IPS-NIHi7 (cell line): ENCODE measurements at regions not wholly inside any gene's neighbourhood (a gene's known extent, or its start where the extent isn't known, plus 50 kb on each side); places are given as distances from the start of the nearest gene placed in this dataset.
A peak's percentile ranks its signal among the peaks of the same experiment; 100 is the strongest.

Experiments used
- DNase-seq: peaks from one replicate; pipeline ENCODE4 v3.0.0; 2012; ENCODE audit warnings: mixed read lengths; ENCODE audit errors: extremely low spot score

DNA sequence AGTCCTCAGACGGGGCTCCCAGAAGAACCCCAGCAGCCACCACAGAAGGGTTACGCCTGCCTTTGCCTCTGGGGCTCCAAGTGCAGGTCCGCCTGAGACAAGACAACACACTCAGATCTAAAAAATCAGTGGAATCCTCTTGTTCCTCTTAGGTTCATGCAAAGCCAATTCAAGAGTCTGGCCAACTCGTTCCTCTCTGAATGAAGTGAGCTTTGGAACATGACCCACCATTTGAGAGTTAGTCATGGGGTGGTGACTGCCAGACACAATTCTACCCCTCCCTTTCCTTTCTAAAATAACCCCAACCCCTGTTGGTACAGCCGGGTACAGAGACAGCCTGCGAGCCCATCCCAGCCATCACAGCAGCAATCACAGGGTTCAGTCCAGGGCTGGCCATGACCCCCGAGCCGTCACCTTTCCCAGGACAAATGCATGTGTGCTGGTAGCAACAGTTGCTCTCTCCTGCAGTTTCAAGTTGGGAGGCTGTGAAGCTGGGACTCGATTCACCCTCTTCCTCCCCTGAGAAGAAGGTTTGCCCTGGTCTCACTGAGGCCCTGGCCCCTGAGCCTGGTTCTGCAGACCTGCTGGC, 183.1 kb upstream of the SH3BP4 start:
- no peak for DNase-seq

DNA sequence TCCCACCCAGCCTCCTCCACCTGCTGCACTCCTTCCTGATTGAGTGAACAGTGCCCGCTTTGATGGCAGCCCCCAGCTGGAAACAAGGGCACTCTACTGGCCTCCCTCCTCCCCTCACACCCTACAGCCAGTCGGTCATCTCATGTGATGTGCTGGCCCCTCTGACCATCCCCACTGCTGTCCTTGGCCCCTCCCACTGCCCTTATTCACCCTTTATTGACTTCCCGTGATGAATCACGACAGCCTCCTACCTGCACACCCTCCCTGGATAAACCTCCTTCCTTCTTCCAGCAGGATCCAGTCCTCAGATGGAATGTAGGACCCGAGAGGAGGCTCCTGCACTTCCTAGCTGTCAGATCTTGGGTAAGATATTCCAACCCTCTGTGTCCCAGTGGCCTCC, 186.5 kb upstream of the SH3BP4 start:
- DNase-seq: no peak

- DNase-seq: no peak
These were observed 187.4 kb upstream of the SH3BP4 start for GRCh38 chr2:234764372-234764771.

GRCh38 chr2:234763002-234763873, 188.6 kb upstream of the SH3BP4 start:
- DNase-seq: no peak

GRCh38 chr2:234761910-234762309, 189.9 kb upstream of the SH3BP4 start:
- DNase-seq: no peak

DNA sequence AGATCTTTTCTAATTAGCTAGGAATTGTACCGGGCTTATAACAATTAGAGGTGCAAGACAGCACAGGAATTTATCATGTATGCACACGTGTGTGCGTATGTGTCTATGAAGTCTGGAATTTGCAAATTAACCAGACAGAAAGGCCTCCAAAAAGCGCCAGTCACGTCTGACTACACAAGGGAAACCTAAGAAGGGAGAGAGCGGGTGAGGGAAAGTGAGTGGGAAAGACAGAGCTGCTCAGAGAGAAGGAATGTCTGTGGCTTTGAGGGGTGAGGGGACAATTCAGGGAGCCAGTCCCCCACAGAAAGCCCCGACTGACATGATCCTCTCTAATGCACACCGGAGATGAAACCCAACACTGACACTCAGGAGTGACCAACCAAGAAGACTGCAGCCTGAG, 197.7 kb upstream of the SH3BP4 start:
- DNase-seq: no peak

DNA sequence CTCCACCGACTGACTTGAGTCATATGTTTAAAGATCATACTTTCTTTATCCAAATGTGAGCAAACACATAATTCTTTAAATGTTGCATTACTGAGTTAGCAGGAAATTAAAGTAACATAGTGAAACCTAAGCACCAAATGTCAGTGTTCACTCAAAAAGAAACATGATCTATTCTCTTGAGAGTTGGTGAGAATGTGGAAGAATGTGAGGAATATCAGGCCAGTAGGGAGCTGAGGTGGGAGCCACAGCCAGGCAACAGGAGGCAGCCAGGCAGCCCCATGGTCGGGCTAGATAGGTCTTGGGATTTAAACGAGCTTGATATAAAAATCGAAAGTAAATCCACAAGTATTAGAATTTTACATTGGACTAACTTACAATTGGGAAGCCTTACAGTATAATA, 198.1 kb upstream of the SH3BP4 start:
- DNase-seq: no peak

DNA sequence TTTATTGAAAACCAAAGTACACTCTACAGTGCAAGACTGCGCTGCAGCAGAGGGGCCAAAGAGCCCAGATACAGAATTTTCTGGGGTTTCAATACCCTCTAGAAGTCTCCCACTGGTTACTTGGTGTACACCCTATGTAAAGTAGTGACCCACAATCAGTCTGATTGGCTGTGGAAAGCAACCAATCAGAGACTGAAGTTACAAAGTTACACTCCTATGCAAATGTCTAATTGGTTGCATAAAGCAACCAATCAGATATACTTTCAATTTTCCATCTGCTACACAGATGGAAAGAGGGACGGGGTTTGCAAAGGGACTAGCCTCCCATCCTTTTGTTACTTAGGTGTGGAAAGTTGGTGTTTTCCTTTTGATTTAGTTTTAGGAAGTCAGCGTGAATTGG, 198.9 kb upstream of the SH3BP4 start:
- DNase-seq: no peak

- no peak for DNase-seq
These were observed 200.4 kb upstream of the SH3BP4 start for GRCh38 chr2:234751275-234751973.

DNA sequence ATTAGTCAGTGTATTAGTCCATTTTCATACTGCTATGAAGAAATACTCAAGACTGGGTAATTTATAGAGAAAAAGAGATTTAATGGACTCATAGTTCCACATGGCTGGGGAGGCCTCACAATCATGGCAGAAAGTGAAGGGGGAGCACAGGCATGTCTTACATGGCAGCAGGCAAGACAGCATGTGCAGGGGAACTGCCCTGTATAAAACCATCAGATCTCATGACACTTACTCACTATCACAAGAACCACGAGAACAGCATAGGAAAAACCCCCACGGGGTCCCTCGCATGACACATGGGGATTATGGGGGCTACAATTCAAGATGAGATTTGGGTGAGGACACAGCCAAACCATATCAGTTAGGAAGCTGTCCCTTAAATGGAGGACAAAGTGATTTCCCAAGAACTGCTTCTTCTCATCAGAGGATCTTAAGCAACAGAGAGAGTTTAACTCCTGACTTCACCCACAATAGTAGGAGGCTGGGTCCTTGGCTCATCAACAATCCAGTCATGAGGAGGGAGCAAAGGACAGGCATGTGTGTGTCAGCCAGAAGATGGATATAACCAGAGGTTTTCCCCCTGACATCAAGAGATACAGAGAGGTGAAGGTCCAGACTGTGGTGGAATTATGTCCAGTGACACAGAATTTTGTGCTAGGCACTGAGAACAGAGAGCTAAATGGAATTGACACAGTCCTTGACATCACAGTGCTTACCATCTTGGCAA, 203.8 kb upstream of the SH3BP4 start:
- no peak for DNase-seq

GRCh38 chr2:234747032-234747431, 204.8 kb upstream of the SH3BP4 start:
- DNase-seq: no peak

DNA sequence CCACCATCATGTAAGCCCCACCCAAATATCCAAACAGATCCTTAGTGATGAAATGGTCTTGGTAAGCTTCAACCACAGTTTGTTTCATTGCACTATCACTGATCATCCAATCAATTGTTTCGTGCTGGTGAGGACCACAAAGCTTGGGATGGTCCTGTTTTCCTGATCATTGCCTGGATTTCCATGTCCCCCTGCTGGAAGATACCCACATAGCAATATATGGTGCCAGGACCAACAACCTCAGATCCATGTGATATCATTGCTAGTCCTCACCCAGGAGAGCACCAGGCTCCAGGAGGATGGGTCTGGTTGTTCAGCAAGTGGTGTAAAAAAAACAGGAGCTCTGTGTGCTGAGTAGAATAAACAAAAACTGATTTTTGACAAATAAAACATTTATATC, 206.5 kb upstream of the SH3BP4 start:
- DNase-seq: peak; percentile 56

GRCh38 chr2:234741976-234742375, 209.8 kb upstream of the SH3BP4 start:
- DNase-seq: no peak

- DNase-seq: no peak
These were observed 212.8 kb upstream of the SH3BP4 start for GRCh38 chr2:234739061-234739460.

GRCh38 chr2:234735829-234736228, 216.0 kb upstream of the SH3BP4 start:
- no peak for DNase-seq

DNA sequence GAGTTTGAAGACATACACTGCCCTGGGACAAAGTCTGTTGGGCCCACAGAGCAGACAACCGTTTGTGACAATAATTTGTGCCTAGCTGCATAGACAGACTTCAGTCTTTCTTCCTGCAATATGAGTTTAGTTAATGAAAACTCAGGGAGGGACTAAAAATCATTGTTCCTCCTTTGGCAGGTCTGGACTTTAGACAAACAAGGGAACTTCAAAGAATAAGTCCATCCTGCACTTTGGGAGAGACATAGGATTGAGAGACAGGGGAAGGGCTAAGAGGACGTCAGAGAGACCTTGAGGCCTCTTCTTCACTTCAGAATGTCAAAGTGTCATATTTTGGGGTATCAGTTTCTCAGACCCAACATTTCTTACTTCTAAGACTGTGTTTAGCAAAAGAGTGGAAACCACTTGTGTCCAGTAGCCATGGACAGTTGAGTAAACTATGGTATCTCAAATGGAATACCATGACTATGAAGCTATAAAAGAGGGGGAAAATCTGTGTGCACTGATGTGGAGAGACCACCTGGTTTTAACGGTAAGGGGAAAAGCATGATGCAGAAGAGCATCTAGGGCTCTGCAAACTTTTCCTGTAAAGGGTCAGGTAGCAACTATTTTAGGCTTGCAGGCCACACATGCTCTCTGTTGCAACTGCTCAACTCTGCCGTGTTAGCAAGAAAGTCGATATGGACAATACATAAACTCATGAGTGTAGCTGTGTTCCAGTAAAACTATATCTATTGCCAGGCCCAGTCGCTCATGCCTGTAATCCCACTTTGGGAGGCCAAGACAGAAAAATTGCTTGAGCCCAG, 217.8 kb upstream of the SH3BP4 start:
- no peak for DNase-seq

DNA sequence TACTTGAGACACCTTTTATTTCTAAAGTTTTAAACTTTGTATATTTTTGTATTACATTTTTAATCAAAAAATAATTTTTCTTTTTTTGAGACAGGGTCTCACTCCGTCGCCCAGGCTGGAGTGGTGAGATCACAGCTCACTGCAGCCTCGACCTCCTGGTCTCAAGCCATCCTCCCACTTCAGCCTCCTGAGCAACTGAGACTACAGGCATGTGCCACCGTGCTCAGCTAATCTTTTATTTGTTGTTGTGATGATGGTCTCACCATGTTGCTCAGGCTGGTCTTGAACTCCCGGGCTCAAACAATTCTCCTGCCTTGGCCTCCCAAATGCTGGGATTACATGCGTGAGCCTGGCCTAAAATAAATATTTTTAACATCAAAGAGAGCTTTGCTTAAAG, 218.7 kb upstream of the SH3BP4 start:
- no peak for DNase-seq

- DNase-seq: no peak
These were observed 219.3 kb upstream of the SH3BP4 start for GRCh38 chr2:234732404-234733092.

- DNase-seq: no peak
These were observed 220.6 kb upstream of the SH3BP4 start for GRCh38 chr2:234731236-234731635.

DNA sequence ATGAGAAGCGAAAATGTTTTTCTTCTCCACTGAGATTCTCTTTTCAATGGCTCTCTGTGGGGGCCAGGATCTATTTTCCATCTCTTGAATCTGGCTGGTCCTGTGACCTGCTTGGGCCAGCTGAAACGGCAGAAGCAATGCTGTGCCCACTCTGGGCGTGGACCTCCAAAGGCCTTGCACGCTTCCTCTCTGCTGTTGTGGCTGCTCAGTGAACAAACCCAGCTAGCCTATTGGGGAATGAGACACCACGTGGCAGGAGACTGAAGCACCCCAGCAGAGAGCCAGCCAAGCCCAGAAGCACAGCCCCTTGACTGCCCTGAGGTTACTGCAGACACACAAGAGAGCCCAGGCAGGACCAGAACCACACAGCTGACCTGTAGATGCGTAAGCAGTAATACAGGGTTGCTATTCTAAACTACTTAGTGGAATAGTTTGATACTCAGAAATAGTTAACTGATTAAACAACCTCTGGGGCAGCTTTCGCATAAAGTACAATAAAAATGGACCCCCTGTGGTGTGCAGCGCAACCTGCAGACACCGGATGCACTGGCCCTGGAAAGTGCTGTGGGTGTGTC, 221.7 kb upstream of the SH3BP4 start:
- DNase-seq: peak; percentile 35
